Inflammatory macrophage treated with lipopolysaccharide for 4 hours (primary cell): ENCODE measurements at regions not wholly inside any gene's neighbourhood (a gene's known extent, or its start where the extent isn't known, plus 50 kb on each side); places are given as distances from the start of the nearest gene placed in this dataset.

Experiments
- DNase-seq: peaks from one replicate; pipeline ENCODE4 v3.0.0-alpha.2; 2020

- no peak for DNase-seq
These were observed 414.8 kb upstream of the PCDH20 start for GRCh38 chr13:61830475-61830874.

- DNase-seq: no peak
These were observed 408.5 kb upstream of the PCDH20 start for GRCh38 chr13:61824168-61824567.

DNA sequence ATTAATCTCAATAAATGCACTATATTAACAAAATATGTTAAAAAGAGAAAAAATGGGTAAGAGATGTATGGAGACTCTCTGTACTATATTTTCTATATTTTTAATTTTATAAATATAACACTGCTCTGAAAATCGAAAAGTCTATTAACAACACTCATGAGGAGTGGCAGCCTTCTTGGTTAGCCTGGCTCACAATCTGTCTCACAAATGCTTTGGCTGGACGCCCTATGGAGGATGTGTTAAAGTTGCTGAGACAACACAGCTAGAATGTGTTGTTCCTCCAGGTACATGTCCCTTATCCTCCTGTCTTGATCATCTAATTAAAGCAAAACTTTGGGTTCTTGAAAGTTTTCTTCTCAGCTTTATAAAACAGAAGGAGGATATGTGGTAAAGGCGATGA, 396.6 kb upstream of the PCDH20 start:
- DNase-seq: no peak

DNA sequence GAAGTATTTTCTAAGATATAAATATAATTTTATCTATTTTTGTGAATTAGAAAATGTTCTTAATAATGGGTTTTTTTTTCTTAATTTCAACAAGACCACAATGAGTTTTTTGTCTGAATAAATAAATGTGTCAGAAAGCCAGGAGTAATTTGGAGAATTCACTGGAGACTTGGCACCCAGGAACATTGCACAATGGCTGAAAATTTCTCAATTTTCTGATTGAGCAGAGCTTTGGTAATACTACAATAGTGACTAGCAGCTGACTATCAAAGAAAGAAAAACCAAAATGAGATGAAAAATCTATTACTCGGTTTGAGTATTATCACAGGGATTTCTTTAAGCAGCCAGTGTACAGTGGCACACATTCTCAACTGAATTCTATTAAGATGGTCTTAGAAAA, 394.4 kb upstream of the PCDH20 start:
- DNase-seq: no peak

- DNase-seq: no peak
These were observed 381.7 kb upstream of the PCDH20 start for GRCh38 chr13:61797397-61797796.

DNA sequence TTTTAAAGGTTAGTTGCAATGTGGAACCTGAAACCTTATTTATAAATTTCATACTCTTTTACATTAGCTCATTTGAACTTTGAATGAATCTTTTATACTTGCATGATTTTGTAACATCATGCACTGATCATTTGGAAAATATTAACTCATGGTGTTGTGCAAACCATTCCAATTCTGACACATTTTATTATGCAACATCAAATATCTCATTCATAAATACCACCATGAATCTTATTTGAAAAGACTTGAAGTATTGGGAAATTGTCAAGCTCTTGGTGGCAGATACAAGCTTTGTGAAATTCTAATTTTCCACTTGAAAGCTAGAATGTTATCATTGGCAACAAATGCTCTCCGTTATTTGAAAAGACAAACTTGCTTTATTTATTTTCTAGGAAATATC, 379.9 kb upstream of the PCDH20 start:
- DNase-seq: no peak

DNA sequence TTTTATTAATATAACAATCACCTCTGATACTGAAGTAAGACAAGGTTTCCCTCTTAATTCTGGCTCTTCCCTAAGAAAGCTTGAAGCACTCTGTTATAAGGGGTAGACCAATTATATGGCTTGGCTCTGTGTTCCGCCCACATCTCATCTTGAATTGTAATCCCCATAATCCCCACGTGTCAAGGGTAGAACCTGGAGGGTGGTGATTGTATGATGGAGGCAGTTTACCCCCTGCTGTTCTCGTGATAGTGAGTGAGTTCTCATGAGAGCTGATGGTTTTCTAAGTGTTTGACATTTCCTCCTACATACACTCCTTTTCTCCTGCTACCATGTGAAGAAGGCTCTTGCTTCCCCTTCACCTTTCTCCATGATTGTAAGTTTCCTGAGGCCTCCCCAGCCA, 363.8 kb upstream of the PCDH20 start:
- DNase-seq: no peak

DNA sequence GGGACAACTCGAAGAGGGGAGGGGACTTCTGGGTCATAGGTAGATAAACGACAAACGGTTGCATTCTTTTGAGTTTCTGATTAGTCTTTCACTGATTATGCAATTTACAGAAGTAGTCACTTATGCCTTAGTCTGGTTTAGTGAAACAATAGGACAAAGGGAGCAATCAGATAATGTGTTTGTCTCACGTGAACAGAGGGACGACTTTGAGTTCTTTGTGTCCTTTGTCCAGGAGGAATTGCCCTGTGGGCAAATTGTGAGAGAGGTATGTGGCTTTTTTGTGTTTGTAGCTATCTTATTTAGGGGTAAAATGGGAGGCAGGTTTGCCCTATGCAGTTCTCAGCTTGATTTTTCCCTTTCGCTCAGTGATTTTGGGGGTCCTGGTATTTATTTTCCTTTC, 362.9 kb upstream of the PCDH20 start:
- DNase-seq: no peak

- DNase-seq: no peak
These were observed 362.2 kb upstream of the PCDH20 start for GRCh38 chr13:61777899-61778298.

- no peak for DNase-seq
These were observed 361.6 kb upstream of the PCDH20 start for GRCh38 chr13:61777271-61777670.

GRCh38 chr13:61774903-61775302, 359.3 kb upstream of the PCDH20 start:
- no peak for DNase-seq

- no peak for DNase-seq
These were observed 355.0 kb upstream of the PCDH20 start for GRCh38 chr13:61770681-61771080.

- DNase-seq: no peak
These were observed 352.5 kb upstream of the PCDH20 start for GRCh38 chr13:61768175-61768574.

DNA sequence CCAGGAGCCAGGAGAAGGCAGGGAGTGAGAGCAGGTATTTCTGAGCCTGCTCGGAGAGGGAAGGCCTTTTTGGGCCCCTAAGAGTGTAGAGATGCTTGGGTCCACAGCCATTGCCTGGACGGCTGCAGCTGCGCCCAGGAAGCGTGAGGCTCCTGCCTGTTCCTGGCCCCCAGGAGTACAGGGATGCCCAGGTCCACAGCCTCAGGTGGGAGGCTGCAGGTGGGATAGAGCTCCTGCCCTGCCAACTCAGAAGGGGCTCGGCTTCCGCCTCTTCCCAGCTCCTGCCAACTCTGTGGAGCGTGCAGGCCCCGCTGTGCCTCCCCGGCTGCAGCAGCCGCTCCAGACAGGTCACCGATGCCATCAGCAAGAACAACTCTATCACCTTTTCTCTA, 351.0 kb upstream of the PCDH20 start:
- DNase-seq: no peak

- no peak for DNase-seq
These were observed 350.5 kb upstream of the PCDH20 start for GRCh38 chr13:61765940-61766666.

- no peak for DNase-seq
These were observed 349.6 kb upstream of the PCDH20 start for GRCh38 chr13:61765181-61765742.

DNA sequence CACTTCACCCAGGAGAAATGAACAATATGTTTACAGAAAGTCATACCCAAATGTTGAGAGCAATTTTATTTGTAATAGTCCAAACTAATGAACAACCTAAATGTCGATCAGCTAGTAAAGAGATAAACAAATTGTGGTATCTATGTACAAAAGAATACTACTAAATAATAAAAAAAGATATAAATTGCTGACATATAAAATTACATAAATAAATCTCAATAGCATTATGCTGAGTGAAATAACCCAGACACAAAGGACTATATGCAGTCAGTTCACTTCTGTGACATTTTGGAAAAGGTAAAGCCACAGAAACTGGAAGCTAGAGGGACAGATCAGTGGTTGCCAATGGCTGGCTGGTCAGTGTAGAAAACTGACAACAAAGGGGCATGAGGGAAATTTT, 346.0 kb upstream of the PCDH20 start:
- DNase-seq: no peak

GRCh38 chr13:61760102-61760501, 344.5 kb upstream of the PCDH20 start:
- DNase-seq: no peak

DNA sequence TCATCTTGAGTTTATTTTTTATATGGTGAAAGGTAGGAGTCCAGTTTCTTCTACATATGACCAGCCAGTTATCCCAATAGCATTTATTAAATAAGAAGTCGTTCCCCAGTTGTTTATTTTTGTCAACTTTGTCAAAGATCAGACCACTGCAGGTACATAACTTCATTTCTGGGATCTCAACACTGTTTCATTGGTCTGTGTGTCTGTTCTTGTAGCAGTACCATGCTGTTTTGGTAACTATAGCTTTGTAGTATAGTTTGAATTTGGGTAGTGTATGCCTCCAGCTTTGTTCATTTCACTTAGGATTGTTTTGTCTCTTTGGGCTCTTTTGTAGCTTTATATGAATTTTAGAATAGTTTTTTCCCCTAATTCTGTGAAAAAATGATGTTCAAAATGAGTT, 340.4 kb upstream of the PCDH20 start:
- DNase-seq: no peak

- no peak for DNase-seq
These were observed 335.4 kb upstream of the PCDH20 start for GRCh38 chr13:61751039-61751438.

GRCh38 chr13:61738236-61738750, 322.6 kb upstream of the PCDH20 start:
- no peak for DNase-seq

GRCh38 chr13:61734683-61735082, 319.0 kb upstream of the PCDH20 start:
- DNase-seq: no peak

DNA sequence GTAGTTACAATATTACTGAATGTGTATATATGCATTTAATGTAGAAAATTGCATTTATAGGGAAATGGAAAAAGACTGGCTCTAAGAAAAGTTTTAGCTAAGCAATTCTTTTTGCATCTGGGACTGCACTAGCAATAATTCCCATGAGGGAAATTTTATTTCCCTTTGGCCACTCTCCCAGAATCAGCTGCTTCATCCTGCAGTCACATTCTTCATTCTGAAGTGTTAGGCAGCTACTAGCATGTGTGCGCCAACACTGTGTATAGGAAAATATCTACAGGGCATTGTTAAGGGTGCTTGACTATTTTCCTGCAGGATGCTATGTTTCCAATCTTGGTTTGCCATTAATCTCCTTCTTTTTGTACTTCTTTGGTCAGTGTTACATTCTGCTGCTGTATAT, 312.8 kb upstream of the PCDH20 start:
- DNase-seq: no peak

DNA sequence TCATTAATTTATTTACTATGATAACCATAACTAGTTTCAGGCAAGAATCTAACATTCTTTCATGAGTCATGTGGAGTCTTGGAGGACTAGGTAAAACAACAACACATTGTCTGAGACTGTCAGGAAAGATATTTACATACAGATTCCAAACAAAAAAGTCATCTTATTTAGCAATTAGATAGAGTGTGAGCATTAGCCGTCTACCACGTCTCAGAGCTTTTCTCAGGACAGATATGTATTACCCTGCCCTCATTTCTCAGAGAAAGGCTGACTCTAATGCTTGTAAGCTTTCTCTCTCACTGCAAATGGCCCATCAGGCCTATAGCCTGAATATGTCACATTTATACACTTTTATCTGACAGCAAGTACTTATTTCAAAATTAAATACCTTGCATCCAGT, 312.1 kb upstream of the PCDH20 start:
- no peak for DNase-seq

GRCh38 chr13:61725806-61726205, 310.2 kb upstream of the PCDH20 start:
- no peak for DNase-seq
